K562 (cell line): ENCODE measurements at regions not wholly inside any gene's neighbourhood (a gene's known extent, or its start where the extent isn't known, plus 50 kb on each side); places are given as distances from the start of the nearest gene placed in this dataset.

ENCODE experiments used
- ATAC-seq: fragments of 200-7000 bp; cut with Tn5 transposase; 3 replicates; pipeline ENCODE4 v1.9.1; 2020; ENCODE audit warnings: moderate library complexity
- BruUV-seq: library from RNA; stranded (reverse); fragments of 400-500 nt; replicated peaks from 2 replicates; lab custom pipeline; 2021; lab: Mats Ljungman, UMichigan
- CTCF ChIA-PET: fragments of 300-600 bp; formaldehyde crosslinking; extraction: SDS; loops from one replicate; lab custom pipeline; 2021; ENCODE audit warnings: low intra/inter-chr PET ratio; lab: Yijun Ruan, JAX
- POLR2A ChIA-PET: fragments of 300-600, 350-650 bp; sonication (Branson Sonifier 250); formaldehyde crosslinking; extraction: SDS; loops from one replicate; lab custom pipeline; 2021; ENCODE audit warnings: antibody characterized with exemption, inconsistent platforms; lab: Yijun Ruan, JAX
- DNase-seq, 4 experiments: peaks; one replicate each; pipeline versions ENCODE4 v3.0.0 to v3.0.0-alpha.2; 2011 to 2018; ENCODE audit warnings: low spot score in 3 of 4, mixed read lengths in 3 of 4; ENCODE audit errors: extremely low read depth in 1 of 4
- FAIRE-seq: peaks from 2 replicates; lab custom pipeline; 2011; peaks lifted over from hg19 to GRCh38; lab: Jason Lieb, UNC
- H2AFZ ChIP-seq: 2 replicates; pipeline ENCODE4 v1.6.0; 2011; ENCODE audit warnings: low read depth, low read length, control low read depth, inconsistent platforms
- H3K27ac ChIP-seq: fragments of 200-600 bp; 3 replicates; pipeline ENCODE4 v1.8.0; 2011; ENCODE audit warnings: low read depth, mild to moderate bottlenecking, control low read depth, inconsistent platforms, low read length, moderate library complexity, mixed read lengths; ENCODE audit errors: extremely low read depth
- H3K27me3 ChIP-seq, 2 experiments: fragments of 300-600 bp in 1 of 2; 2 replicates in 1 of 2; 3 replicates in 1 of 2; pipeline versions ENCODE4 v1.6.0 to v1.8.0; 2011; ENCODE audit warnings: inconsistent platforms in 2 of 2, low read length in 2 of 2, mild to moderate bottlenecking in 1 of 2, mixed read lengths in 1 of 2, moderate library complexity in 1 of 2; ENCODE audit not compliant: control insufficient read depth in 2 of 2, insufficient read depth in 2 of 2
- H3K36me3 ChIP-seq: fragments of 300-600 bp; 3 replicates; pipeline ENCODE4 v1.8.0; 2011; ENCODE audit warnings: mild to moderate bottlenecking, low read length, inconsistent platforms; ENCODE audit not compliant: control insufficient read depth, insufficient read depth
- H3K4me1 ChIP-seq, 2 experiments: fragments of 200-600 bp in 1 of 2; replicated peaks in 1 of 2; 2 replicates in 1 of 2; 3 replicates in 1 of 2; pipeline versions ENCODE4 v1.5.1 to v1.8.0; 2011; ENCODE audit warnings: inconsistent platforms in 2 of 2, low read length in 2 of 2, mild to moderate bottlenecking in 1 of 2, mixed read lengths in 1 of 2, moderate library complexity in 1 of 2; ENCODE audit not compliant: control insufficient read depth in 2 of 2, insufficient read depth in 2 of 2
- H3K4me2 ChIP-seq: 2 replicates; pipeline ENCODE4 v1.6.1; 2011; ENCODE audit warnings: low read length, control low read depth, inconsistent platforms, mixed read lengths; ENCODE audit not compliant: insufficient read depth
- H3K4me3 ChIP-seq: fragments of 200-600 bp; sonication (generic), shearing (Covaris generic); 2 replicates; pipeline ENCODE4 v1.5.1; 2016; ENCODE audit warnings: control low read depth, inconsistent platforms
- H3K79me2 ChIP-seq: fragments of 200-600 bp; 3 replicates; pipeline ENCODE4 v1.8.0; 2011; ENCODE audit warnings: low read length, inconsistent platforms; ENCODE audit not compliant: control insufficient read depth, insufficient read depth
- H3K9ac ChIP-seq, 2 experiments: 2 replicates each; pipeline versions ENCODE4 v1.6.0 to v1.6.1; 2011; ENCODE audit warnings: low read depth in 2 of 2, low read length in 2 of 2, control low read depth in 1 of 2, inconsistent platforms in 1 of 2, mild to moderate bottlenecking in 1 of 2, mixed read lengths in 1 of 2; ENCODE audit not compliant: insufficient read depth in 1 of 2
- H3K9me1 ChIP-seq: one replicate; pipeline ENCODE4 v1.6.0; 2011; ENCODE audit warnings: inconsistent platforms, mild to moderate bottlenecking, low read length, moderate library complexity; ENCODE audit not compliant: control insufficient read depth, insufficient read depth
- H3K9me3 ChIP-seq: replicated peaks from 2 replicates; pipeline ENCODE4 v1.5.1; 2011; ENCODE audit warnings: low read depth, low read length, inconsistent platforms; ENCODE audit not compliant: control insufficient read depth, insufficient read depth
- H4K20me1 ChIP-seq: replicated peaks from 2 replicates; pipeline ENCODE4 v1.6.1; 2011; ENCODE audit warnings: low read length, inconsistent platforms, mixed read lengths; ENCODE audit not compliant: control insufficient read depth, insufficient read depth
- BRD4 ChIP-seq: fragments of 200-600 bp; sonication (generic); IDR thresholded peaks from 2 replicates; pipeline ENCODE4 v1.6.1; 2017; ENCODE audit warnings: inconsistent platforms
- CAMTA2 ChIP-seq: fragments of 250-450 bp; sonication (Bioruptor Pico); conservative IDR thresholded peaks from 2 replicates; pipeline ENCODE4 v1.5.1; 2022
- CHD2 ChIP-seq: IDR thresholded peaks from 2 replicates; pipeline ENCODE4 v1.6.1; 2011; ENCODE audit warnings: low read depth, low read length
- FOXK2 ChIP-seq, 2 experiments: fragments of 450-650 bp; IDR thresholded peaks in 1 of 2; conservative IDR thresholded peaks in 1 of 2; 2 replicates each; pipeline ENCODE4 v1.6.1; 2016; ENCODE audit warnings: low read depth in 2 of 2, mild to moderate bottlenecking in 1 of 2
- GATAD2B ChIP-seq: fragments of 450-650 bp; IDR thresholded peaks from 2 replicates; pipeline ENCODE4 v1.6.1; 2017; ENCODE audit warnings: mild to moderate bottlenecking, borderline replicate concordance
- MCM3 ChIP-seq: fragments of 450-650 bp; IDR thresholded peaks from 2 replicates; pipeline ENCODE4 v1.6.1; 2016
- MYNN ChIP-seq, 2 experiments: sonication (generic); formaldehyde crosslinking in 1 of 2; IDR thresholded peaks; 2 replicates each; pipeline versions ENCODE4 v1.5.0 to v1.6.1; 2016 to 2020; ENCODE audit warnings: antibody characterized with exemption in 1 of 2, missing genetic modification reagents in 1 of 2
- PCBP2 ChIP-seq: fragments of 200-400 bp; formaldehyde crosslinking; IDR thresholded peaks from 2 replicates; pipeline ENCODE4 v1.6.1; 2018; ENCODE audit warnings: low read length, low read depth, mild to moderate bottlenecking, moderate library complexity; ENCODE audit not compliant: poor library complexity, severe bottlenecking
- SREBF2 ChIP-seq: sonication (generic); formaldehyde crosslinking; IDR thresholded peaks from 2 replicates; pipeline ENCODE4 v1.4.0; 2020; ENCODE audit warnings: mild to moderate bottlenecking, missing genetic modification reagents
- TAF1 ChIP-seq: IDR thresholded peaks from 2 replicates; pipeline ENCODE4 v1.6.1; 2011; ENCODE audit warnings: mild to moderate bottlenecking, low read length, moderate library complexity; ENCODE audit not compliant: insufficient read depth, control insufficient read depth, severe bottlenecking; ENCODE audit errors: extremely low read depth
- TEAD4 ChIP-seq, 2 experiments: sonication (generic) in 1 of 2; formaldehyde crosslinking in 1 of 2; IDR thresholded peaks; 2 replicates each; pipeline versions ENCODE4 v1.6.1 to v1.8.0; 2012 to 2022; ENCODE audit warnings: borderline replicate concordance in 1 of 2, inconsistent platforms in 1 of 2, low read length in 1 of 2, mild to moderate bottlenecking in 1 of 2, missing genetic modification reagents in 1 of 2
- WHSC1 ChIP-seq: IDR thresholded peaks from one replicate; pipeline ENCODE4 v1.6.1; 2012; ENCODE audit warnings: low read length, control low read depth, inconsistent platforms
- ZBTB33 ChIP-seq: sonication (generic); formaldehyde crosslinking; IDR thresholded peaks from 2 replicates; pipeline ENCODE4 v1.8.1; 2023; ENCODE audit warnings: mild to moderate bottlenecking, missing genetic modification reagents
- ZNF212 ChIP-seq: fragments of 450-650 bp; formaldehyde crosslinking; IDR thresholded peaks from 2 replicates; pipeline ENCODE4 v1.4.0; 2020; ENCODE audit warnings: mild to moderate bottlenecking
- ZNF398 ChIP-seq: fragments of 250-450 bp; sonication (Bioruptor Pico); IDR thresholded peaks from 2 replicates; pipeline ENCODE4 v1.8.0; 2021; ENCODE audit warnings: moderate library complexity, mild to moderate bottlenecking, inconsistent platforms
- ZNF76 ChIP-seq: fragments of 250-450 bp; sonication (Bioruptor Pico); IDR thresholded peaks from 2 replicates; pipeline ENCODE4 v1.4.0; 2020; ENCODE audit warnings: mild to moderate bottlenecking, moderate library complexity, borderline replicate concordance
- ZNF780A ChIP-seq: fragments of 250-450 bp; sonication (Bioruptor Pico); IDR thresholded peaks from 2 replicates; pipeline ENCODE4 v1.5.0; 2021; ENCODE audit warnings: mild to moderate bottlenecking
- WGBS: fragments of 100-300 bp; shearing (Covaris generic); methylation state at CpG from one replicate; pipeline ENCODE4 v1.1.6; 2016; ENCODE audit warnings: low coverage, mixed read lengths; ENCODE audit not compliant: insufficient coverage; ENCODE audit errors: missing lambda C conversion rate; 5-methylcytosine and 5-hydroxymethylcytosine counted together
- in situ Hi-C: fragments of 300-500 bp; cut with MboI; formaldehyde crosslinking; loops from 4 replicates; pipeline ENCODE4 v1.15.0; 2018; ENCODE audit warnings: inconsistent platforms, mixed read lengths
- intact Hi-C: fragments of 100-400 bp; cut with micrococcal nuclease; formaldehyde crosslinking; loops from 2 replicates; pipeline ENCODE4 v1.14.2; 2022
- TF ChIP-seq, protein P1 (sequence below): fragments of 450-650 bp; formaldehyde crosslinking; conservative IDR thresholded peaks from 2 replicates; pipeline ENCODE4 v1.4.0; 2022; ENCODE audit warnings: mild to moderate bottlenecking, missing genetic modification characterization

- TF ChIP-seq ZBTB33 (CRISPR knock-in tag) (no peak), ZNF780A (no peak)
- TF ChIP-seq, all 486 proteins: peak for 0
Measured at GRCh38 chr12:14186193-14186502, 179.3 kb upstream of the ATF7IP start (continued).

DNA sequence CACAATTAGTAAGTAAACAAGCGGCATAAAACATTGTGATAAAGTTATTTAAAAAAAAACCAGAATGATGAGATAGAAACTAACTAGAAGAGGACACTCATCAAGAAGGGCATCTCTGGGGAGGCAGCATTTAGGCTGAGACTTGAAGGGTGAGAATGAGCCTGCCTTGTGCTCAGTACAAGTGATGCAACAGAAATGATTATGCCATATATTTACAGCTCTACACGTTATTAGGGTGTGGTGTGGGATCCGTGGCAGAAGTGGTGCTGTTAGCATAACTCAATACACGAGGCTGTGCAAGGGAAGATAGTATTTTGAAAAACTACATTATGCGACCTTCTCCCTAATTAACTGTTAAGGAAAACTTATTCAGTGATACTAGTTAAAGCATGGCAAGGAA lies 178.5 kb upstream of the ATF7IP start:
- WGBS, result 11% methylated on average over 5 of the region's 5 CpGs

More for the DNA sequence above, 178.5 kb upstream of the ATF7IP start:
- POLR2A ChIA-PET, result no interaction called here
- Histone ChIP-seq H3K9me3 (no peaks in the 10 kb centered on the region), H3K9me1 (no peaks in the 10 kb centered on the region), H3K4me2 (no peak overlapping the region), H3K4me3 (no peak overlapping the region), H2AFZ (no peak overlapping the region), H3K4me1 (peaks cover 0 to 2% of the 10 kb centered on the region in 2 experiments; a peak in 1 of 5 replicates), H4K20me1 (no peaks in the 10 kb centered on the region), H3K9ac (no peak overlapping the region), H3K27me3 (no peaks in the 10 kb centered on the region), H3K36me3 (no peaks in the 10 kb centered on the region), H3K27ac (no peak overlapping the region), H3K79me2 (no peaks in the 10 kb centered on the region)
- CTCF ChIA-PET, result interaction anchor here (0.7 kb wide), 1 partner anchor 51 kb away, joined by 3 read pairs; no protein-coding TSS in a partner anchor
- no peak for TF ChIP-seq ZNF76 (CRISPR knock-in tag)
- TF ChIP-seq BRD4, result no peak
- TF ChIP-seq GATAD2B, result no peak
- no peak for TF ChIP-seq ZNF398
- no peak for TF ChIP-seq PCBP2
- TF ChIP-seq MYNN (IDR thresholded peaks at IDR 0.05), result no peak
- TF ChIP-seq MYNN (CRISPR knock-in tag; IDR thresholded peaks at IDR 0.05), result no peak
- TF ChIP-seq ZNF212 (CRISPR knock-in tag), result no peak
- no peak for TF ChIP-seq SREBF2 (CRISPR knock-in tag)
- TF ChIP-seq CHD2, result no peak
- no peak for TF ChIP-seq WHSC1
- no peak for TF ChIP-seq CAMTA2 (CRISPR knock-in tag)
- TF ChIP-seq FOXK2 (conservative IDR thresholded peaks at IDR 0.05 in 1 of 2, IDR thresholded peaks at IDR 0.05 in 1 of 2; ENCODE audit: low read depth in 2 of 2), result no peak
- no peak for TF ChIP-seq TAF1
- TF ChIP-seq, protein P1, sequence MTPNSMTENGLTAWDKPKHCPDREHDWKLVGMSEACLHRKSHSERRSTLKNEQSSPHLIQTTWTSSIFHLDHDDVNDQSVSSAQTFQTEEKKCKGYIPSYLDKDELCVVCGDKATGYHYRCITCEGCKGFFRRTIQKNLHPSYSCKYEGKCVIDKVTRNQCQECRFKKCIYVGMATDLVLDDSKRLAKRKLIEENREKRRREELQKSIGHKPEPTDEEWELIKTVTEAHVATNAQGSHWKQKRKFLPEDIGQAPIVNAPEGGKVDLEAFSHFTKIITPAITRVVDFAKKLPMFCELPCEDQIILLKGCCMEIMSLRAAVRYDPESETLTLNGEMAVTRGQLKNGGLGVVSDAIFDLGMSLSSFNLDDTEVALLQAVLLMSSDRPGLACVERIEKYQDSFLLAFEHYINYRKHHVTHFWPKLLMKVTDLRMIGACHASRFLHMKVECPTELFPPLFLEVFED (CRISPR knock-in tag), result no peak
- TF ChIP-seq MCM3, result no peak
- no peak for TF ChIP-seq TEAD4 (IDR thresholded peaks at IDR 0.05; ENCODE audit: low read length)
- TF ChIP-seq TEAD4 (CRISPR knock-in tag; IDR thresholded peaks at IDR 0.05; ENCODE audit: borderline replicate concordance), result no peak
- FAIRE-seq (no peak), ATAC-seq (no peak), DNase-seq (no peak)
- BruUV-seq, result no TSS peak
- intact Hi-C loops, result loop anchor here (5.0 kb wide), 2 partner anchors 50 to 265 kb away; no protein-coding TSS in a partner anchor
- in situ Hi-C loops, result no loop called here
